Kidney epithelial cell (primary cell): ENCODE measurements at regions not wholly inside any gene's neighbourhood (a gene's known extent, or its start where the extent isn't known, plus 50 kb on each side); places are given as distances from the start of the nearest gene placed in this dataset.
"Not testable (repeated sequence)": the region's sequence is repeated elsewhere in the genome, so short reads cannot be mapped to it uniquely, and the experiment has no call there.

Experiments used
- DNase-seq: peaks from one replicate; pipeline ENCODE4 v3.0.0-alpha.2; 2010; ENCODE audit warnings: low read depth
- H3K27me3 ChIP-seq: 2 replicates; pipeline ENCODE4 v1.6.0; 2011; ENCODE audit warnings: low read length; ENCODE audit not compliant: control insufficient read depth, insufficient read depth
- H3K36me3 ChIP-seq: 2 replicates; pipeline ENCODE4 v1.5.1; 2011; ENCODE audit warnings: low read length; ENCODE audit not compliant: control insufficient read depth, insufficient read depth
- H3K4me3 ChIP-seq: 2 replicates; pipeline ENCODE4 v1.5.1; 2011; ENCODE audit warnings: low read depth, mild to moderate bottlenecking, control low read depth, low read length
- TF ChIP-seq, protein P1 (sequence below): IDR thresholded peaks from 2 replicates; pipeline ENCODE4 v1.5.1; 2011; ENCODE audit warnings: mild to moderate bottlenecking, moderate library complexity, low read length, control low read depth, inconsistent platforms; ENCODE audit not compliant: insufficient read depth, poor library complexity, severe bottlenecking

DNA sequence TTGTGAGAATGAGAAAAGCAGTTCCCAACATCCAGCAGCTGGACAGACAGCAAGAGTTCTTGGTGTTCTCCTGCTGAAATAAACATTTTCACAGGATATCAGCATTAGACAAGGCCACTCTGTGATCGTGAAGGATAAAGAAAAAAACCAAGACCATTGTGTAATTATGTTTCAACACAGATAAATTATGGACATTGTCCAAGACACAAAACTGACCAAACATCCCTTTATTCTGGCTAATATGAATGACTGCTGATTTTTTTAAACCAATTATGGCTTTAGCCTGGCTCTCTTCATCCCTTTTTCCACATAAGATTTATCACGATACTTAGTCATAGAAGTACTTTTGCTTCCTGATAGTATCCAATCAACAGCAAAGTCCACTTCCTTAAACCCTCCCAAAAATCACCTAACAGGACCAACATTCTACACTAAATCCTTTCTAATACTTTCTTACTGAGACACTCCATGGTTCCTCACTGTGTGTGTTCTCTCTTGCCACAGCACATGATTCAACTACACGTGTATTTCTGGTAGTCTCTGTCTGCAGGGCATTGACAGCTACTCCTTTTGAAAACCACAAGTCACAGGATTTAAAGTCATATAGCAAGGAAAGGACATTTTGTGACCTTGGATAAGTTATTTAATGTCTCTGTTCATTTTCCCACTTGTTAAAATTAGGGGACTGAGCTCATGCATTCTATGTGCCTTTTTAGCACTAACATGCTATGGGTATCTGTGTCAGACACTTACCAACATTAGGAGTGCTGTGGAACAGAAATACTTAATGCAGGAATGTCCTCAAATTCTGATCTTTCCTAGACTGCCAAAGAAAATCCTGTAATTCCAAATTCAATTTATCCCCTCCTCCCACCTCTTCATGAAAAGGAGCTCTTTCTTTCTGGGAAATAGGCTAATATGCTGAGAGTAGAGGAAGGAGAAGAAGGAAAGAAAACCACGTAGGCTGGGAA lies 137.2 kb upstream of the PGRMC2 start:
- no peaks in the 10 kb centered on the region for H3K27me3 ChIP-seq
- H3K36me3 ChIP-seq = no peaks in the 10 kb centered on the region
- TF ChIP-seq, protein P1, sequence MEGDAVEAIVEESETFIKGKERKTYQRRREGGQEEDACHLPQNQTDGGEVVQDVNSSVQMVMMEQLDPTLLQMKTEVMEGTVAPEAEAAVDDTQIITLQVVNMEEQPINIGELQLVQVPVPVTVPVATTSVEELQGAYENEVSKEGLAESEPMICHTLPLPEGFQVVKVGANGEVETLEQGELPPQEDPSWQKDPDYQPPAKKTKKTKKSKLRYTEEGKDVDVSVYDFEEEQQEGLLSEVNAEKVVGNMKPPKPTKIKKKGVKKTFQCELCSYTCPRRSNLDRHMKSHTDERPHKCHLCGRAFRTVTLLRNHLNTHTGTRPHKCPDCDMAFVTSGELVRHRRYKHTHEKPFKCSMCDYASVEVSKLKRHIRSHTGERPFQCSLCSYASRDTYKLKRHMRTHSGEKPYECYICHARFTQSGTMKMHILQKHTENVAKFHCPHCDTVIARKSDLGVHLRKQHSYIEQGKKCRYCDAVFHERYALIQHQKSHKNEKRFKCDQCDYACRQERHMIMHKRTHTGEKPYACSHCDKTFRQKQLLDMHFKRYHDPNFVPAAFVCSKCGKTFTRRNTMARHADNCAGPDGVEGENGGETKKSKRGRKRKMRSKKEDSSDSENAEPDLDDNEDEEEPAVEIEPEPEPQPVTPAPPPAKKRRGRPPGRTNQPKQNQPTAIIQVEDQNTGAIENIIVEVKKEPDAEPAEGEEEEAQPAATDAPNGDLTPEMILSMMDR = no peak
- no peak for DNase-seq
- no peak overlapping the region for H3K4me3 ChIP-seq

DNA sequence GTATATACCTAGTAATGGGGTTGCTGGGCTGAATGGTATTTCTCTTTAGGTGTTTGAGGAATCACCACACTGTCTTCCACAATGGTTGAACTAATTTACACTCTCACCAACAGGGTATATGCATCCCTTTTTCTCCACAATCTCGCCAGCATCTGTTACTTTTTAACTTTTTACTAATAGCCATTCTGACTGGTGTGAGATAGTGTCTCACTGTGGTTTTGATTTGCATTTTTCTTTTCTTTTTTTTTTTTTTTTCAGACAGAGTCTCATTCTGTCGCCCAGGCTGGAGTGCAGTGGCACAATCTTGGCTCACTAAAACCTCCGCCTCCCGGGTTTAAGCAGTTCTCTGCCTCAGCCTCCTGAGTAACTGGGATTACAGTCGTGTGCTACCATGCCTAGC lies 134.7 kb upstream of the PGRMC2 start:
- H3K27me3 ChIP-seq, H3K36me3 ChIP-seq, H3K4me3 ChIP-seq: not testable (repeated sequence)
- DNase-seq = peak; percentile 28

DNA sequence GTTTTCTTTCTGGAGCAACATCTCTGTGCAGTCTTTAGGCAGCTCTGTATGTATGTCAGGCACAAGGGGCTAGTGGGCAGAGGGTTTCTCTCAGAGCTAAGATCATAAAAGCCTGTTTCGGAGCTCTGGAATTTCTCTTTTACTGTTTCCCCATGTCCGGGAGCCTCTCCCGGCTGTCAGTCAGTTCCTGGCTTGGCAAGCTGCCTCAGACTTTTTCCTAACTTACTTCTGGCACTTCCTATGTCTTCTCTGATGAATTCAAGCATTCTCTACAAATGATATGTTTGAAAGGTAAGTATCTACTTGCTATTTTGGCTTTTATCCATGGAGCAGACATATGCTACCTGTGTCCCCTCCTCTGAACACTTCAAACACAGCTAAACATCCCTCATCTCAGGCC lies 129.3 kb upstream of the PGRMC2 start:
- TF ChIP-seq, protein P1 = no peak
- H3K4me3 ChIP-seq = no peak overlapping the region
- no peaks in the 10 kb centered on the region for H3K36me3 ChIP-seq
- no peak for DNase-seq
- H3K27me3 ChIP-seq = no peaks in the 10 kb centered on the region

DNA sequence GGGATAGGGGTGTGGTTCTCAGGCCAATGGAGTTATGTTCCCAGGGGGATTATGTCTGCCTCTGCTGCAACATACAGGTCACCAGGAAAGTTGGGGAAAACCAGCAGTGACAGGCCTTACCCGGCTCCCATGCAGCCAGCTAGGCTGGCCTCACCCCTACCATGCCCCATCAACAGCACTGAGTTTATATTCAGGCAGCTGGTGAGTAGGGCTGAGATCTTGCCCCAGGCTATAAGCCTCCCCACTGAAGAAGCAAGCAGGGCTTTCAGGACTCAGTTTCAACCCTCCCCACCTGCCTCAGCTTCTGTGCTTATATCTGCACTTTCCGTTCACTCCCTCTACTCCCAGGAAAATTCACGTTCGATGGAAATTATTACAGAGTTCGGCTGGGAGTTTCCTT lies 122.4 kb upstream of the PGRMC2 start:
- no peak for DNase-seq
- Histone ChIP-seq H3K36me3 (no peaks in the 10 kb centered on the region), H3K27me3 (no peaks in the 10 kb centered on the region), H3K4me3 (no peak overlapping the region)
- TF ChIP-seq, protein P1 = no peak

DNA sequence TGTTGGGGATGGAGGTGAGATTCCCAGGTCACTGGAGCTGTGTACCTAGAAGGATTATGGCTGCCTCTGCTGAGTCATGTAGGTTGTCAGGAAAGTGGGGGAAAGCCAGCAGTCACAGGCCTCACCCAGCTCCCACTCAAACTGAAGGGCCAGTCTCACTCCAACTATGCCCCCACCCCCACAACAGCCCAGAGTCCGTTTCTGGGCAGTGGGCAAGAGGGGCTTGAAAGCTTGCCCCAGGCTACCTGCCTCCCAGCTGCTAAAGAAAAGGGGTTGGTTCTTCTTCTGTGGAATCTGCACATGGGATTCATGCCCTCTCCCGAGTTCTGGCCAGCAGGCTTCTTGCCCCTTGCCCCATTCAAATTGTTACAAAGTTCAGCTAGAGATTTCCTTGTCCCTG lies 116.0 kb upstream of the PGRMC2 start:
- H3K27me3 ChIP-seq = no peaks in the 10 kb centered on the region
- H3K4me3 ChIP-seq = no peak overlapping the region
- no peak for DNase-seq
- TF ChIP-seq, protein P1 = no peak
- H3K36me3 ChIP-seq = no peaks in the 10 kb centered on the region

DNA sequence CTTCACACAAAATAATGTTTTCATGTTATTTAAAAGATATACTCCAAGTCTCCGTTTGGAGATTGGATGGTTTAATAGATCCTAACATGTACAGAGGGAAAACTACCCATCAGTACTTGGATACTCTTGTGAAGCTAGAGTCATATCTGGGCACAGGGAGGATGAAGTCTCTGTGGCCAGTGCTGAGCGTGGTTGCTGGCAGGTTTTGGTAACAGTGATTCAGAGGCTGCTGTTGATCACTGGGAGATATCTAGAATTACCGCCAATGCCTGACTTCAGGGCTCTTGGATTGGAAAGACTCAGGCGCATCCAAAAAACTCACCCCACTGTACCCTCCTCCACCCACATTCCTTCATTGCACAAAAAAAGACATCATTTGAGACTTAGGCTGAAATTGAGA lies 107.2 kb upstream of the PGRMC2 start:
- TF ChIP-seq, protein P1 = no peak
- DNase-seq = no peak
- Histone ChIP-seq H3K27me3 (no peaks in the 10 kb centered on the region), H3K4me3 (no peak overlapping the region), H3K36me3 (no peaks in the 10 kb centered on the region)
